ENCODE measurements at regions not wholly inside any gene's neighbourhood (a gene's known extent, or its start where the extent isn't known, plus 50 kb on each side); places are given as distances from the start of the nearest gene placed in this dataset.

GRCh38 chr7:156497776-156498509 lies 142.6 kb upstream of the RNF32 start:
- H3K27ac ChIP-seq (ENCODE audit: low read depth, low read length): no peak overlapping the region
- H3K27me3 ChIP-seq (ENCODE audit: control insufficient read depth, insufficient read depth, low read length): no peaks in the 10 kb centered on the region
- H3K9ac ChIP-seq (ENCODE audit: low read length): no peak overlapping the region
- no peaks in the 10 kb centered on the region for H3K9me3 ChIP-seq (ENCODE audit: control insufficient read depth, insufficient read depth, low read depth, low read length)
- H3K36me3 ChIP-seq (ENCODE audit: control insufficient read depth, insufficient read depth, low read length): no peaks in the 10 kb centered on the region
- no peaks in the 10 kb centered on the region for H3K4me1 ChIP-seq (ENCODE audit: control insufficient read depth, insufficient read depth, low read length)
- H3K4me3 ChIP-seq (ENCODE audit: low read depth, low read length): no peak overlapping the region

- no peaks in the 10 kb centered on the region for H3K9me3 ChIP-seq (ENCODE audit: control insufficient read depth, insufficient read depth, low read depth, low read length)
- no peak overlapping the region for H3K4me3 ChIP-seq (ENCODE audit: low read depth, low read length)
- no peak overlapping the region for H3K9ac ChIP-seq (ENCODE audit: low read length)
- H3K4me1 ChIP-seq (ENCODE audit: control insufficient read depth, insufficient read depth, low read length): no peaks in the 10 kb centered on the region
- H3K27ac ChIP-seq (ENCODE audit: low read depth, low read length): no peak overlapping the region
- H3K36me3 ChIP-seq (ENCODE audit: control insufficient read depth, insufficient read depth, low read length): no peaks in the 10 kb centered on the region
- no peaks in the 10 kb centered on the region for H3K27me3 ChIP-seq (ENCODE audit: control insufficient read depth, insufficient read depth, low read length)
These were observed 143.7 kb upstream of the RNF32 start for GRCh38 chr7:156496865-156497264.

GRCh38 chr7:156496363-156496769 lies 144.2 kb upstream of the RNF32 start:
- H3K9ac ChIP-seq (ENCODE audit: low read length): no peak overlapping the region
- no peak overlapping the region for H3K4me3 ChIP-seq (ENCODE audit: low read depth, low read length)
- no peaks in the 10 kb centered on the region for H3K4me1 ChIP-seq (ENCODE audit: control insufficient read depth, insufficient read depth, low read length)

GRCh38 chr7:156494960-156495359 lies 145.6 kb upstream of the RNF32 start:
- H3K9ac ChIP-seq (ENCODE audit: low read length): no peak overlapping the region
- no peaks in the 10 kb centered on the region for H3K9me3 ChIP-seq (ENCODE audit: control insufficient read depth, insufficient read depth, low read depth, low read length)
- H3K36me3 ChIP-seq (ENCODE audit: control insufficient read depth, insufficient read depth, low read length): no peaks in the 10 kb centered on the region
- no peaks in the 10 kb centered on the region for H3K4me1 ChIP-seq (ENCODE audit: control insufficient read depth, insufficient read depth, low read length)
- no peak overlapping the region for H3K27ac ChIP-seq (ENCODE audit: low read depth, low read length)
- H3K27me3 ChIP-seq (ENCODE audit: control insufficient read depth, insufficient read depth, low read length): no peaks in the 10 kb centered on the region
- H3K4me3 ChIP-seq (ENCODE audit: low read depth, low read length): no peak overlapping the region

More at GRCh38 chr7:156496363-156496769, 144.2 kb upstream of the RNF32 start:
- no peaks in the 10 kb centered on the region for H3K36me3 ChIP-seq (ENCODE audit: control insufficient read depth, insufficient read depth, low read length)
- no peaks in the 10 kb centered on the region for H3K9me3 ChIP-seq (ENCODE audit: control insufficient read depth, insufficient read depth, low read depth, low read length)
- no peak overlapping the region for H3K27ac ChIP-seq (ENCODE audit: low read depth, low read length)
- no peaks in the 10 kb centered on the region for H3K27me3 ChIP-seq (ENCODE audit: control insufficient read depth, insufficient read depth, low read length)

- Histone ChIP-seq H3K4me1 (ENCODE audit: control insufficient read depth, insufficient read depth, low read length) (no peaks in the 10 kb centered on the region), H3K27me3 (ENCODE audit: control insufficient read depth, insufficient read depth, low read length) (no peaks in the 10 kb centered on the region), H3K36me3 (ENCODE audit: control insufficient read depth, insufficient read depth, low read length) (no peaks in the 10 kb centered on the region), H3K9ac (ENCODE audit: low read length) (no peak overlapping the region), H3K27ac (ENCODE audit: low read depth, low read length) (no peak overlapping the region), H3K9me3 (ENCODE audit: control insufficient read depth, insufficient read depth, low read depth, low read length) (no peaks in the 10 kb centered on the region), H3K4me3 (ENCODE audit: low read depth, low read length) (no peak overlapping the region)
These were observed 146.6 kb upstream of the RNF32 start for GRCh38 chr7:156493942-156494341.

- Histone ChIP-seq H3K9ac (ENCODE audit: low read length) (no peak overlapping the region), H3K36me3 (ENCODE audit: control insufficient read depth, insufficient read depth, low read length) (no peaks in the 10 kb centered on the region), H3K4me3 (ENCODE audit: low read depth, low read length) (no peak overlapping the region), H3K4me1 (ENCODE audit: control insufficient read depth, insufficient read depth, low read length) (no peaks in the 10 kb centered on the region), H3K27me3 (ENCODE audit: control insufficient read depth, insufficient read depth, low read length) (no peaks in the 10 kb centered on the region), H3K27ac (ENCODE audit: low read depth, low read length) (no peak overlapping the region), H3K9me3 (ENCODE audit: control insufficient read depth, insufficient read depth, low read depth, low read length) (no peaks in the 10 kb centered on the region)
These were observed 148.4 kb upstream of the RNF32 start for GRCh38 chr7:156492170-156492569.

- no peak overlapping the region for H3K27ac ChIP-seq (ENCODE audit: low read depth, low read length)
- H3K4me3 ChIP-seq (ENCODE audit: low read depth, low read length): no peak overlapping the region
- H3K9ac ChIP-seq (ENCODE audit: low read length): no peak overlapping the region
- no peaks in the 10 kb centered on the region for H3K27me3 ChIP-seq (ENCODE audit: control insufficient read depth, insufficient read depth, low read length)
- H3K4me1 ChIP-seq (ENCODE audit: control insufficient read depth, insufficient read depth, low read length): no peaks in the 10 kb centered on the region
- H3K9me3 ChIP-seq (ENCODE audit: control insufficient read depth, insufficient read depth, low read depth, low read length): no peaks in the 10 kb centered on the region
- H3K36me3 ChIP-seq (ENCODE audit: control insufficient read depth, insufficient read depth, low read length): no peaks in the 10 kb centered on the region
These were observed 149.1 kb upstream of the RNF32 start for GRCh38 chr7:156491435-156491834.

- Histone ChIP-seq H3K36me3 (ENCODE audit: control insufficient read depth, insufficient read depth, low read length) (no peaks in the 10 kb centered on the region), H3K4me1 (ENCODE audit: control insufficient read depth, insufficient read depth, low read length) (no peaks in the 10 kb centered on the region), H3K27ac (ENCODE audit: low read depth, low read length) (no peak overlapping the region), H3K9ac (ENCODE audit: low read length) (no peak overlapping the region), H3K4me3 (ENCODE audit: low read depth, low read length) (no peak overlapping the region), H3K27me3 (ENCODE audit: control insufficient read depth, insufficient read depth, low read length) (no peaks in the 10 kb centered on the region), H3K9me3 (ENCODE audit: control insufficient read depth, insufficient read depth, low read depth, low read length) (no peaks in the 10 kb centered on the region)
These were observed 150.4 kb upstream of the RNF32 start for GRCh38 chr7:156490021-156490800.

- Histone ChIP-seq H3K4me3 (ENCODE audit: low read depth, low read length) (no peak overlapping the region), H3K36me3 (ENCODE audit: control insufficient read depth, insufficient read depth, low read length) (no peaks in the 10 kb centered on the region), H3K27me3 (ENCODE audit: control insufficient read depth, insufficient read depth, low read length) (no peaks in the 10 kb centered on the region), H3K9me3 (ENCODE audit: control insufficient read depth, insufficient read depth, low read depth, low read length) (no peaks in the 10 kb centered on the region), H3K9ac (ENCODE audit: low read length) (no peak overlapping the region), H3K4me1 (ENCODE audit: control insufficient read depth, insufficient read depth, low read length) (no peaks in the 10 kb centered on the region), H3K27ac (ENCODE audit: low read depth, low read length) (no peak overlapping the region)
These were observed 152.6 kb upstream of the RNF32 start for GRCh38 chr7:156487811-156488533.

- Histone ChIP-seq H3K36me3 (ENCODE audit: control insufficient read depth, insufficient read depth, low read length) (no peaks in the 10 kb centered on the region), H3K27ac (ENCODE audit: low read depth, low read length) (no peak overlapping the region), H3K9ac (ENCODE audit: low read length) (no peak overlapping the region), H3K27me3 (ENCODE audit: control insufficient read depth, insufficient read depth, low read length) (no peaks in the 10 kb centered on the region; the same call in 1 of the 2 replicates), H3K4me3 (ENCODE audit: low read depth, low read length) (no peak overlapping the region), H3K9me3 (ENCODE audit: control insufficient read depth, insufficient read depth, low read depth, low read length) (no peaks in the 10 kb centered on the region), H3K4me1 (ENCODE audit: control insufficient read depth, insufficient read depth, low read length) (no peaks in the 10 kb centered on the region)
These were observed 159.9 kb upstream of the RNF32 start for GRCh38 chr7:156480671-156481070.

- Histone ChIP-seq H3K27me3 (ENCODE audit: control insufficient read depth, insufficient read depth, low read length) (no peaks in the 10 kb centered on the region; the same call in 1 of the 2 replicates), H3K36me3 (ENCODE audit: control insufficient read depth, insufficient read depth, low read length) (no peaks in the 10 kb centered on the region), H3K4me3 (ENCODE audit: low read depth, low read length) (no peak overlapping the region), H3K9me3 (ENCODE audit: control insufficient read depth, insufficient read depth, low read depth, low read length) (no peaks in the 10 kb centered on the region), H3K9ac (ENCODE audit: low read length) (no peak overlapping the region), H3K27ac (ENCODE audit: low read depth, low read length) (no peak overlapping the region), H3K4me1 (ENCODE audit: control insufficient read depth, insufficient read depth, low read length) (no peaks in the 10 kb centered on the region)
These were observed 161.0 kb upstream of the RNF32 start for GRCh38 chr7:156479596-156479995.

All from HUES6 (cell line).